ENCODE measurements at regions not wholly inside any gene's neighbourhood (a gene's known extent, or its start where the extent isn't known, plus 50 kb on each side); places are given as distances from the start of the nearest gene placed in this dataset.

DNA sequence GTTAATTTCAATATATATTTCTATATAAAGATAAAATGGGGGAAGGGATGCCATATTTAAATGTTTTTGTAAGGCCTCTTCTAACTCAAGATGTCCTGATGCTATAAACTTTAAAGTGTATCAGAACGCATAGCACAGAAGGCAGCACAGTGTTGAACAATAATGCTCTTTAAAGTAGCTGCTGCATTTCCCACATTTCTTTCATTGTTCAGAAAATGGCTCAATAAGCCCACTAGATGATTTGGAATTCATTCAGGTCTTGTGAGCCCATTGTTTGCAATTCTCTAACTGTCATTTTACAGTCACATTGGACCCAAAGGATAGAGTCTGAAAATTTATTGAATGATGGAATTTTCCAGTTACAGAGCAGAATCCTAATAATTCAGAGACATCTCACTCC, 64.0 kb upstream of the PCED1B start:
- TF ChIP-seq POLR2AphosphoS5 (IDR thresholded peaks at IDR 0.05) (no peak), POLR2A (IDR thresholded peaks at IDR 0.05; ENCODE audit: low read depth) (no peak)

All from esophagus muscularis mucosa (tissue), 2 donors.